ENCODE measurements at regions not wholly inside any gene's neighbourhood (a gene's known extent, or its start where the extent isn't known, plus 50 kb on each side); places are given as distances from the start of the nearest gene placed in this dataset.

DNA sequence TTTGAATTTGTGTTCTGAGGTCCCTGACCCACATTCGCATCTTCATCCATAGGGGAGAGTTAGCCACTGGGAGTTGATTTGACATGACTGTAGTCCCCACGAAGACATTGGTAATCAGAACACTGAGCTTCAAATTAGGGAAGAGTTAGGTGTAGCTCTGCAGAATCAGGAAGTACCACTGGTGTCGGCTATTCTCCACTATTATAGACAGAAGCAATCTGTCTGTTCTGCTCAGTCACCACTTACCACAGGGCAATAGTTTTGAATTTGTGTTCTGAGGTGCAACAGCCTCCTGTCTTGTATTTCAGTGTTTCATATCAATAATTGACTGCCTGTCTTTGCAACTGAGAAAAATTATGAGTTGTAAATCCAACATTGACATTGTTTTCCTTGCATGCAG is 407.6 kb downstream of the LRFN5 start:
- no peak for DNase-seq

DNA sequence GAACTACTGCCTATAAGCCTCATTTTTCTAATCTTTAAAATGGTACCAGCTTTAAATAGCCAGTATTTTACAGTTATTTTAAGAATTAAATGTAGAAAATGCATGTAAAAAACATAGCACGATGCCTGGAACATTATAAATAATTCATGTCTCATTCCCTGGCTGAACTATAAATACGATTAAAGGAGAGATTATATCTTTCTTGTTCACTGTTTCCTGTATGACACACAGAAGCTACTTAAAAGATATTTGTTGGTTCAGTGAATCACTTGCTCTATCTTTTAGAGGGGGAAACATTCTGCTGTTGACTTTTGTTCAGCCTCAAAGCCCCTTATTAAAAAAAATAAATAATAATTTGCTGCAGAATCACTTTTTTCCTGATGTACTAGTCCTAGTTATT is 406.9 kb downstream of the LRFN5 start:
- no peak for DNase-seq

DNA sequence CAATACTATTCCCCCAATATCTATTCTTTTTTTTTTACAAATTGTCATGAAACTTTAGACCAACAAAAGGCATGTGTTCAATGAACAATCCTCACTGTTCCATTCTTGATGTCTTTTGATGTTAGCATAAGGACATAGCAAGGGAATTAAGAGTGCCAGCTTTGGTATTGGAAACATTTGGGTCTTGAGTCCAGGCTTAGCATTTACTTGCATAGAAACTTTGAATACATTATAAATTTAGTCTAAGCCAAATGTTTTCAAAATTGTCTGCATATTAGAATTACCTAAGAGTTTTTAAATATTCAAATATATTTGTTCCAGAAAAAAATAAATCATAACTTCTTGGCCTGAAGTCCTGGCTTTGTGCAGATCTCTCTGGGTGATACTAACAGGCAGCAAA is 406.5 kb downstream of the LRFN5 start:
- no peak for DNase-seq

DNA sequence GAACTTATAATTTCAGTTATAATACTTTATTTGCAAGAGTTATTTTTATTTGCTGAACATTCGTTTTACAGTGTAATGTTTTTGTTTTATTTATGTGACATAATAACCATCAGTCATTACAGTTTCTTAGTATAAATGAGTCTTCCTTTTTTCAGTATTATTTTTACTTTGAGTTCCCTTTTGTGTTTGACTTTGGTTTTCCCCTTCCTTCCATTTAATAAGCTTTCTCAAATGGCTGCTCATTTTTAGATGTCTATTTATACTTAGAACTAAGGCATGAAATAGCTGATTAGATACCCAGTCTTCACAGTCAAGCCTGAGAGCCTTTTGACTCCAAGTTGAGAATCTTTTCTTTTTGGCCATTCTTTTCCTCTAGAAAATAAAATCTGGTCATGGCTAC is 404.5 kb downstream of the LRFN5 start:
- DNase-seq, result no peak

DNA sequence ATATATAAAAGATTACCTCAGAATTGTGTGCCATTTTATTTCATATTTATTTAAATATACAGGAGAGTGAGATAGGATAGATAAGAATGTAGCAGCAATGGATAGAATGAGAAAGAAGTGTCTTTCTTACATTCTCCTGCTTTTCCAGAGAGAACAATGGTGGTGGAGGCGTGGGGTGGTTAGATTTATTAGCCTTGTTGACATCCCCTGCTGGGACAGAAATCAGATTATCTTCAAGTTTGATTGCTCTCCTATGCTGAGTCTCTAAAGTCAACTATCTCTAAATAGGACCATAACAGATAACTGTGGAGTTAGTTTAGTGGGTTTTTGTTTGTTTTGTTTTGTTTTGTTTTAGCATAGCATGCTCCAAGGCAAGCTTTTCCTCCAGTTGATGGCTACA is 397.6 kb downstream of the LRFN5 start:
- no peak for DNase-seq

DNA sequence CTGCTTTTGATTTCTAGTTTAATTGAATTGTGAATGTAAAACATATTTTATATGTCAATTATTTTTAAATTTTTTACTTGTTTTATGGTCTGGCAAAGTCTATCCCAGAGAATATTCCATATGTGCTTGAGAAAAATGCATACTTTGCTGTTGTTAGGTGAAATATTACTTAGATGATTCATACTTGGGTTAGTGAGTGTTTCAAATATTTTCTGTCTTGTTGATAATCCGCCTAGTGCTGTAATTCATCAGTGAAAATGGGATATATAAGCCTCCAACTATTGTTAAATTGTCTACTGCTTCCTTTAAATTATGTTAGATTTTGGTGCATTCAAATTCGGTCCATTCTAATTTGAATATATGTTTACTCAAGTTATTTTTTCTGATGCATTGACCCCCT is 395.5 kb downstream of the LRFN5 start:
- DNase-seq, result no peak

DNA sequence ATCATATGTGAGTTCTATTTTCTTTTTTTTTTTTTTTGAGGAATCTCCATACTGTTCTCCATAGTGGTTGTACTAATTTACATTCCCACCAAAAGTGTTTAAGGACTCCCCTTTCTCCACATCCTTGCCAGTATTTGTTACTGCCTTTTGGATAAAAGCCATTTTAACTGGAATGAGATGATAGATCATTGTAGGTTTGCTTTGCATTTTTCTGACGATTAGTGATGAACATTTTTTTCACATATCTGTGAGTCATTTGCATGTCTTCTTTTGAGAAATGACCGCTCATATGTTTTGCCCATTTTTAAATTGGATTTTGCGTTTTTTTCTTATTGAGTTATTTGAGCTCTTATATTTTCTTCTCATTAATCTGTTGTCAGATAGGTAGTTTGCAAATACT is 394.8 kb downstream of the LRFN5 start:
- no peak for DNase-seq

DNA sequence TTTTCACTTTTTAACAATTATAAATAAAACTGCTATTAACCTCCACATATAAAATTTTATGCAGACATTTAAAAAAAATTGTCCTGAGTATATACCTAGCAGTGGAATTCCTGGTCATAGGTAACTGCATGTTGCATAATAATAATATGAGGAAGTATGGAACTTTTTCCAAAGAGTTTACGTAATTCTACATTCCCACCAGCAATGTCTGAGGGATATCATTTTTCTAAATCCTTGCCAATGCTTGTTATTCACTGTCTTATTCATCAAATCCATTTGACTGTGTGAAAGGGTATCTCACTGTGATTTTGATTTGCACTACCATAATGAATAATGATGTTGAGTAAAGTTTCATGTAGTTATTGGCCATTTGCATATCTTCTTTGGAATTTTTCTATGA is 393.8 kb downstream of the LRFN5 start:
- DNase-seq, result no peak

DNA sequence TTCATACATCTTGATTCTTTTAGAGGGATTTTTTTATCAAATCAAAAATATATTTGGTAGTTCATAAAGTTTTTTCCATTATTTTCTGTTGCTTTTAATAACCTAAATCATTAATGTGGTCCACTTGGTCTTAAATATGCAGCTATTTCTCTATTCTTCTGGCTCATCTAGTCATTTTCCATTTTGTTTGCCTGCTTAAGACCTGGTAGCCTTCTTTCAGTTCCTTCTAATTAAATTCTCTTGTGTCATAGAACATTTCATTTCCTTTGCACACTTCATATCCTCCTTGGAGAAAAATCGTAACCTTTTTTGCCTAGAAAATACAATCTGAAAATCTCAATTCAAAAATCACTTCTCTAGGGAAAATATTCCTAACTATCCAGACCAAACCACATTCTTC is 387.0 kb downstream of the LRFN5 start:
- DNase-seq, result no peak

DNA sequence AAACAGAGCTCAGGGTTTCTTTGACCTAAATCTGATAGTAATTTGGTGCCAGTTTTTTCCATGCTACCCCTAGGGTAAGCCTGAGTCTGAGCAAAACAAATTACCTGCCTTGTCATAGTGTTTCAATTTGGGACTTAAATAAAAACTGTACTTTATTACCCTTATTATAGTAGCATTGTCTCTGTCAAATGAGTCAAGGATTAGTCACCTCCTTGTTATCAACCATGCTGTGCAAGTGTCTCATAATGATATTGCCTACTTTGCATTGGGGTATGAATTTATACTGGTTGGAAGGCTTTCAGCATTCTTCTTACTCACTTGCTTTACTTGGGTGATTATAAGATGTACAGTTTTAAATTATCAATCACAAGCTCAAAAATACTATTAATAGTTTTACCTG is 380.0 kb downstream of the LRFN5 start:
- DNase-seq, result no peak

DNA sequence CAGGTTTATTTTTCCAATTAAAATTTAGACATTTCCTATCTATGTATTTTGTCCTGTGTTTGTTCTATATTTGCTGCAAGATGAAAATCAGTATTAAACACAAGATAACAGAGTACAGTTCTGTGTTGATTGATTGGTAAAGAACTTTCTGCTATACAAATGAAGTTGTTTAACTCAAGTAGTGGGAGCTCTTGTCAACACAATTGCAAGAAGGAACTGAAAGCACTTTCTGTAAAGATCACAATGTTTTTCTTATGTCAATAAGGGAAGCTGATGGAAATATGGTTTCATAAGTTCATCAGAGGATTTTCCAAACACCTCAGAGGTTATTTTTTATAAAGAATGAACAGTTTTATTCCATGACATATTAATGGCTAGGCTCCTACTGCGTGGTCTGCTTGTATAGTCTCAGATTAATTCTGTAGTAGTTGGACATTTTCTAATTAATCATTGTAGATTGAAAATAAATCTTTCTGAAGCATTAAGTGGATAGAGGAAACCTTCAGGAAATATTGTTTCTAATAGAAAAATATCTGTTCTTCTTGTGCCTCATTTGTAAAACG is 379.5 kb downstream of the LRFN5 start:
- no peak for DNase-seq

DNA sequence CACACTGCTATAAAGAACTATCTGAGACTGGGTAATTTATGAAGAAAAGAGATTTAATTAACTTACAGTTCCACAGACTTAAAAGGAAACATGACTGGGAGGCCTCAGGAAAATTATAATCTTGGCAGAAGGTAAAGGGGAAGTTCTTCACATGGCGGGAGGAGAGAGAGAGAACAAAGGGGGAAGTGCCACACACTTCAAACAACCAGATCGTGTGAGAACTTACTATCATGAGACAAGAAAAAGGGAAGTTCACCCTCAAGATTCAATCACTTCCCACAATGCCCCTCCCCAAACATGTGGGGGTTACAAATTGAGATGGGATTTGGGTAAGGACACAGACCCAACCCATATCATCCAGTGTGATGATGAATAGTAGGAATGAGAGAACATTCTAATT is 366.5 kb downstream of the LRFN5 start:
- DNase-seq, result no peak

DNA sequence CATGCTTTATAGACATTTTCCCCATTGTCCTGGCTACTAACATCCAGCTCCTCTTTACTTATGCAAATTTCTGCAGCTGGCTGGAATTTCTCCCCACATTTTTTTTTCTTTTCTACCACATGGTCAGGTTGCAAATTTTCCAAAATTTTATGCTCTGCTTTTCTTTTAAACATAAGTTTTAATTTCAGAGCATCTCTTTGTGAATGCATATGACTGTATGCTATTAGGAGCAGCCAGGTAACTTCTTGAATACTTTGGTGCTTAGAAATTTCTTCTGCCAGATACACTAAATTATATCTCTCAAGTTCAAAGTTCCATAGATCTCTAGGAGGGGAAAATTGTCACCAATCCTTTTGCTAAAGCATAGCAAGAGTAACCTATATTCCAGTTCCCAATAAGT is 365.9 kb downstream of the LRFN5 start:
- no peak for DNase-seq

DNA sequence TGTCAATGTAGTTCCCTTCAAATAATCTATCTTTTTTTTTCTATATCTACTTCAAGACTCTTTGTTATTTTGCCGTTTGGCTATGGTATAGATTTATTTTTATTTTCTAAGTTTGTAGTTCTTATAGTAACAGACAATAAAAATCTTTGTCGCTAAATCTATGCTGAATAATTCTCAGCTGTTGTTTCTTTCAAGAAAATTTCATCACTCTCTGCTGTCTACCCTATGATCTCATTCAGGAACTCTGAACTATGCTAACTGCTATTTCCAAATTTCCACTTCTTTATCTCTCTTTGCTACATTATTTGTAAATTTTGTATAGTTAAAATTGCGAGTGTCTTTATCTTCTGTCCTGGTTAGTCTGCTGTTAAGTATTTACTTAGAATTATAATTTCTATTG is 353.6 kb downstream of the LRFN5 start:
- DNase-seq, result no peak

DNA sequence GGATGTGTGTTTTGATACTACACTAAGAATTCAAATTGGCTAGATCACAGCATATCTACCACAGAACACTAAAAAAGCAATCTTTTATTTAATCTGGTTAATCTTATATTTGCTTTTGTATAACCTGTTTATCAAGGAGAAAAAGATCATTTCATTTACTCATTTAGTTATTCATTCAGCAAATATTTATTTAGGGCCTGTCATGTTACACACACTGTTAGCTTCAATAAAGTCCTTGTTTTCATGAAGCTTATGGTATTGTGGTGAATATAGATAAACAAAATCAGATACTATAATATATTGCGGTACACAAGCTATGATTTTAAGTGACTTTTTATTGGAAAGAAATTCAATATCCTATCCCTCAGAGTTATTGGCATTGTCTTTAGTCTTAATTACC is 350.8 kb downstream of the LRFN5 start:
- DNase-seq, result no peak
